Esophagus squamous epithelium (tissue), 4 donors: ENCODE measurements at regions not wholly inside any gene's neighbourhood (a gene's known extent, or its start where the extent isn't known, plus 50 kb on each side); places are given as distances from the start of the nearest gene placed in this dataset.

Experiments used
- CTCF ChIP-seq, 6 experiments: fragments of 450-650 bp in 4 of 6; fragments of 200-600 bp in 2 of 6; sonication (generic) in 2 of 6; IDR thresholded peaks; one replicate each; pipeline ENCODE4 v1.5.1; 2016 to 2019; ENCODE audit warnings: antibody characterized with exemption in 6 of 6, mild to moderate bottlenecking in 4 of 6, moderate library complexity in 4 of 6
- POLR2A ChIP-seq, 4 donors: fragments of 450-650 bp; IDR thresholded peaks; one replicate each; pipeline ENCODE4 v1.6.1; 2017; ENCODE audit warnings: antibody characterized with exemption in 4 of 4, mild to moderate bottlenecking in 4 of 4, moderate library complexity in 3 of 4

- no peak for TF ChIP-seq POLR2A (IDR thresholded peaks at IDR 0.05)
- TF ChIP-seq CTCF (IDR thresholded peaks at IDR 0.05) = no peak
These were observed 653.8 kb upstream of the CPEB2 start for GRCh38 chr4:14348506-14348905.
